HG03460 (cell line): ENCODE measurements at regions not wholly inside any gene's neighbourhood (a gene's known extent, or its start where the extent isn't known, plus 50 kb on each side); places are given as distances from the start of the nearest gene placed in this dataset.
A peak's percentile ranks its signal among the peaks of the same experiment; 100 is the strongest.

Source experiments
- ATAC-seq: cut with Tn5 transposase; IDR thresholded peaks from one replicate; pipeline ENCODE4 v1.9.1; 2021; ENCODE audit not compliant: unreplicated experiment

DNA sequence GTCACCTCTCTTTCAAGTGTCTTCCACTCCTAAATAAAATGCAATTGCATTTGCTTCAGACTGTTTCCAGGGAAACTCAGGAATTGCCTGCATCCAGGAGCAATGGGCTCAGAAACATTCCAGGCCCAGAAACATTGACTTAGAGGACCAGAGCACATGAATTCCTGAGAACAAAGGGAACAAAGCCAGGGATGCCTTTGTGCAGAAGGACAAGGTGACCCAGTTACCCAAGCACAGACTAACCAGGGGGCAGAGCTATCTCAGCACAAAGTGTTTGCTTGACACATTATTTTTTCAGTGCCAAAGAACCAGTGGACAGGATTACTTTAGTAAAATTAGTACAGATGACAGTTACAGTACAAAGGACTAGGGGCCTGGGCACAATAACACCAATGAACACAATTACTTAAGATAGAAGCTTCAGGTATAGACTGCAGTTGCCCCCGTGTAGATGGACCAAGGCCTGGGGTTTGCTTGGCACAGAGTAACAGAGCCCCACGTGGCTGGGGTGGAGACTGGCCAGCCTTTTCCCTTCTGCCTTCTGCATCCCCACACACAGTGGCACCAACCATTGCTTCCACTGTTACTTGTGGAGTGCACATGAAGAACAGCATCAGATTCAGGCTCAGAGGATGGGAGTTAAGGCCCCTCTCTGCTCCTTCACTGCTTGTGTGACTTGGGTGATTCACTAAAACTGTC, 500.8 kb downstream of the INSC start:
- ATAC-seq, result no peak

DNA sequence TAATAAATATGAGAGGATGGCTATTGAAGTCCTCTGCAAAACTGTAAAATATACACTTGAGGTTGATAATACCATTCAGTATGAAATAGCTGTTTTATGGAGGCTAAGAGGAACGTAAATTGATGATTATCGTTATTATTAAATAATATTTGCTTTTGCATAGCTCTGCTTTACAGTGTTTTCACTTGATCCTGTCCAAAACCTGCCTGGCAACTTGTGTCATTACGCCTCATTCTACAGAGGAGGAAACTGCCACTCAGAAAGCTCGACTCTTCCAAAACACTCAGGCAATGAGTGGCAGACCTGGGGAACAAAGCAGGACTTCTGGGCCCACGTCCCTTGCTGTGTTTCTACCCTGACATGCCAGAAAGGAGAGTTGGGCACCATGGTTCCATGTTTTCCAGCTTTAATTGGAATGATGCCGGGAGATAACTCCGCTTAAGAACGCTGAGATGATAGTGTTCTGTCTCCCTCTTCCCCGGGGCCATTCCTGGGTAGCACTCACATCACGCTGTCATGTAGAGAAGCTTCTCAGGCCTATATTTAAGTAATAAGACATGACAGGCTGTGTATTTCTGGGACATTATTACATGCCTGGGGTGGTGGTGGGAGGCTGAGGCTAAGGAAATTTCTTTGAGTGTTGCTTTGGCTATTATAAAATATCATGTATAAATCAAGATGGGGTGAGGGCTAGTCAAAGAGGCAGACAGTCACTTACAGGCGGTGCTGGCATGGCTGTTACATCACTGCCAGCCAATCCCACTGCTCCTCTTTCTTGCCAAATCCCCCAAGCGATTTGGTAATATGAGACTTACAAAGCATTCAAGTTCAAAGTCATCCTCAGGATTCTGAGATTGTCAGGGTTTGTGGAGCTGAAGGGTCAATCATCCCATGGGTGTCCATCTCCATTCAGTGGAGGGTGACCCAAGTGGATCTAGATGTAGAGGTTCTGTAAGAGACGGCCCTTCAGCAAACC, 501.7 kb downstream of the INSC start:
- ATAC-seq, result no peak

DNA sequence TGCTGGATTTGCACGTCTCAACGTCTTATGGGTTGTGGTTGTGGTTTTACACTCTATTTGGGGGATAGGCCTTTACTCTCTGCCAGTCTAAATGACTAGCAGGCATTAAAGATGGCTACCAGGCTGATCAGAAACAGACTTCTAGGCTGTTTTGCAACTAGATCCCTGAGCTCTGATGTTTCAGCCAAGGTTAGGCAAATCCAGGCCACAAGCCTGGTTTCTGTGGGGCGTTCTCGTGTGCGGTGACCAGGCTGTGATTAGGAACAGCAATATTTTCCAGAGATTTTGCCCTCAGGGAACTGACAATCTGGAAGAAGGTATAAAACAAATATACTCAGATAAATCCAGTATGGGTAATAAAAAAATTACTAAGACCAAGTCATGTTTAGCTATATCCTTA, 502.4 kb downstream of the INSC start:
- ATAC-seq, result no peak

DNA sequence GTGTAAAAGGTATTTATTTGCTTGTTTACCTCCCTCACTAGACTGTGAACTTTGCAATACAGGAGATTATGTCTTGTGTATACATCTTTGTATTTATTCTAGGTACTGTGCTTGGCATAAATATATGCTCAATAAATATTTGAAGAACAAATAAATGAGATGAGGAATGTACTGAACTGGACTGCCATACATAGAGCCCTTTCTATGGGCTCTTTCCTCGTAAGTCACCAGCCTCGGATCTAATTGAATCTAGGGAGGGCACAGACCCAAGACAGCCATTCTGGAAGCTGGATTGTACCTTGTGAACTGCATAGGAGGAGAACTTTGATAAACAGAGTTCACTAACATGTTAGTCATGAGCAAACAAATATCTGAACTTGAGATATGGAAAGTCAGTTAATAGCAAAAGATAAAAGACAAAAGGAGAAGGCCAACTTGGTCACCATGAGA, 503.9 kb downstream of the INSC start:
- no peak for ATAC-seq

DNA sequence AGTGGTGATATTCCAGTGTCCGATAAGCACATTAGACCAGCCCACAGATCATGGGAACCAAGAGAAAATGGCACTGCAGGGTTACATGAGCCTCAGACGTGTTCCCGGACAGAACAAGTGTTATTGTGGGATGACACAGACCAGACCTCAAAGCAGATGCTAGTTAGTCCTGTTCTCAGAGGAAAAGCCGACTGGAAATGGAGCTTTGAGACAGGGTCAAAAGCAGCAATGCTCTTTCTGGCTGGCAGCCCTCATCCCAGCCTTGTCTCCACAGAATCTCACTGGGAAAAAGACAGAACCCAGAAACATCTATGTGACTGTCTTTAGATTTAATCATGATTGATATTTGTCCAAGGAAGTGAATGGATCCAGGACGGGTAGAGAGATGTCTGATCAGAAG, 506.8 kb downstream of the INSC start:
- ATAC-seq, result no peak

DNA sequence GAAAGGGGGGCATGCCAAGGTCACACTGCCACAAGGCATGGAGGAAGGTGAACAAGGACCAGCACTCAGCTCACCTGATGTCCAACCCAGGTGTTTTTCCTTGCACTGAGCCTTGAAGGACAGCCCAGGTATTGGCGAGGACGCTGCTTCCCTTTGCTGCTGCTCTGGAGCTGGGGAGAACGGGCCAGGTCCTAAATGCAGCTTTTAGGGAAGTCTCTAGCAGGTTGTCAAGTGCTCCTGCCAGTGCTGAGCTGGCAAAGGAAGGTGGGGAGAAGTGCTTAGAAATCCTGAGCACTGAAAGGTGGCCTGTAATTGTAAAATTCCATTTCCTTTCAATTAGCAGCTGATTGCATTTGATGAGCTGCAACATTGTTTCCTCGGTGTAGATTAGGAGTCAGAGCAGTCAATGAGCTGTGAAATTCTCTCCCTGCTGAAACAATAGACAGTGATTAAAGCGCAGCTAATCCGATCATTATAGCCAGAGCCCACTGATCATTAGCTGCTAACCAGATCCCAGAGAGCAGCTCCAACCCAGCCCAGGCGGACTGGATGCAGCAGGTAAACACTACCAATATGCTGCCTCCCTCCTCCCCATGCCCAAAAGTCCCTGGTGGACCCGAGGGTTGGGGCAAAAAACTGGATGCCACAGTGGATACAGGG, 507.6 kb downstream of the INSC start:
- ATAC-seq, result no peak

DNA sequence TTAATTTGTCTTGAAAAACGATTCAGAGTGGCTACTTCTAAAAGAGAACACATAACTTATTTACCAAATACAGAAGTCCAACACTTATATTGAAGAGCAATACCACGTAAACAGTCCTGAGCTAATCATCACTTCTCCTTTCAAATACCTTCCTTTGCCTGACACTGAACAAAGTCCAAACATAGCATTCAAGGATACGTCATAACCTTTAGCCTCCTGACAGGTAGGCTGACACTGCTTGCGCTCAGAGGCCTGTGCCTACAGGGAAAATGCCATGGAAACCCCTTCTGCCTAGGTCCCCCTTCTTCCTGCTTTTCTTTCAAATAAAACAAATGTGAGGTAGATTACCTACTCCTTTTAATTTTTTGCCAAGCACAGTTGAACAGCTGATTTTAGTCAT, 510.0 kb downstream of the INSC start:
- ATAC-seq, result no peak

DNA sequence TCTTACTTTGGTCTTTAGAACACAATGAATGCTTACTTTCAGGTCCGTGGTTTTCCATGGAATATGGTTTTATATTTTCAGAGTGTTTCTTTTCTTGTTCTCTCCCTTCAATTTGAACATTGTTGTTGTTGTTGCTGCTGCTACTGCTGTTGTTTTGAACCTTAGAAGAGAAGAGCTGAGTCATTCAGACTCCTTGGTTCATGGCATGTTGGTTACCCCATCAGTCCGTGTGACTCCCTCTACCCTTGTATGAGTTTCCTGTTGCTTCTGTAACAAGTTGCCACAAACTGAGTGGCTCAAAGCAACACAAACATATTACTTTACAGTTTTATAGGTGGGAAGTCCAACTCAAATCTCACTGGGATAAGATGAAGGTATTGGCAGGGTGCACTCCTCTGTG, 511.0 kb downstream of the INSC start:
- no peak for ATAC-seq

DNA sequence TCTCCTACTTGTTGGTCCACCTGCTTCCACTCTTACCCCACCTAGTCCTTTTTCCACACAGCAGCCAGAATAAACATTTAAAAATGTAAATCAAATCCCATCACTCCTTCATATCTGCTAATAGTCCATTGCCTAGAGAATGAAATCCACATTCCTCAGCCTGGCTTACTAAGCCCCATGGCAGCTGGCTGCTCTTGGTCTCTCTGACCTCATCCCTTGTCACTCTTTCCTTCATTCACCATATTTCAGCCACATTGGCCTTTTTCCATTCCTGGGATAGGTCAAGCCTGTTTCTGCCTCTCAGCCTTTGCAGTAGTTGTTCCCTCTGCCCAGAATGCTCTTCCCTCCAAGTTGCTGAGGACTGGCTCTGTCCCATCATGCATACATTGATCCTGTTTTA, 512.8 kb downstream of the INSC start:
- ATAC-seq, result no peak

DNA sequence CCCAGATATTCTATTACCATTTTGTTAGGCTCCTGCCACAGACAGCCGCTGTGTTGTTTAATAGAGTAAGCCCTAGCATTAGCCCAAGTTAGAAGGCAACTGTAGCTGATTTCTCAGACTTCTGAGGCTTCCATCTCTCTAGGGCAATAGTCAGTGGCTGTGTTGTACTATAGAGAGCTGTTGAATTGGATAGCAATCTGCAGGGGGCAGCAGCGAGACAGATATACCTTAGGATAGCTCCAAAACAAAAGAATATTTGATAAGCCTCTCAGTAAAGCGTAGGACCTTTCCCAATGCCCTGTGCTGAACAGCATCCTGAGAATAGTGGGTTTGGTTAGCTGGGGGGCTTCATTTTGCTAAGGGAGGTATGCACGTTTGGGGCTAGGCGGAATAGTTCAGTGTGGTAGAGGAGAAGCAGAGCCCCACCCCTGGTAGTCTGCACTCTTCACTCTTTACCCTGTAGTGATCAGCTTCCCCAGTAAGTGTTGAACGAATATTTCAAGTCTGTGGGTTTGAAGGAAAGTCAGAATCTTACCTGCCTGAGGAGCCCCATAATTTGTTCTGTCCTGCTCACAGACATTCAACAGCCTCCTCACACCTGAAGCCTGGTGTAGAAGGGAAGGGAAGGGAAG, 515.1 kb downstream of the INSC start:
- no peak for ATAC-seq

DNA sequence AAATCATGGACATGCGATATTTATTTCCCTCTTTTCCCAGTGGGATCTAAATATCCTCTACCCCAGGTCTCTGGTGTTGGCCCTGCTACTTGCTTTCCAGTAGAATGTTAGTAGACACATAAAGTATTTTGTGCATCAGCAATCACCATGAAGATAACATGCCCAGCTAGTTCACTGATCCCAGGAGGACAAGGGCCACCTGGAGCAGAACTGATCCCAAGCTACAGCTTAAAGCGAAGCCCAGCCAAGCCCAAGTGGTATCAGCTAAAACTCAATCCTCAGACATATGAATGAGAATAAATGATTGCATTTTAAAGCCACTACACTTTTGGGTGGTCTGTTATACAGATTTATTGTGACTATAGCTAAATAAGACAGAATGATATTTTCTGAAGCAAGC, 516.2 kb downstream of the INSC start:
- ATAC-seq, result no peak

DNA sequence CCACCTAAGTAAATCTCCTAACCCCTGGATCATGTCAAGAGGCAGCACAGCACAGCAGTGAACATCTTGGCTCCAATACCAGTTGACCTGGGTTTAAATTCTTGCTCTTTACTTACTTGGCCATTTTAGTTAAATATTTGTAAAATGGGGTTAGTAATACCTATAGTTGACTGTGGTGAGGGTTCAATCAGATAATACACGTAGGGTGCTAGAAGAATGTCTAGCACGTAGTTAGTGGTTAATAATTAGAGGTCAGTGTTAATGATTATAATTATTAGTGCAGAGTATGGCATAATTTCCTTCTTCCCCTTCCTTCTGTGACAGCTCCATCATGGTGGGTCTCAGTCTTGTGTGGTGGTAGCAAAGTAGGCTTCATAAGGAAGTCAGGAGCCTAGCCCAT, 520.8 kb downstream of the INSC start:
- ATAC-seq, result no peak

DNA sequence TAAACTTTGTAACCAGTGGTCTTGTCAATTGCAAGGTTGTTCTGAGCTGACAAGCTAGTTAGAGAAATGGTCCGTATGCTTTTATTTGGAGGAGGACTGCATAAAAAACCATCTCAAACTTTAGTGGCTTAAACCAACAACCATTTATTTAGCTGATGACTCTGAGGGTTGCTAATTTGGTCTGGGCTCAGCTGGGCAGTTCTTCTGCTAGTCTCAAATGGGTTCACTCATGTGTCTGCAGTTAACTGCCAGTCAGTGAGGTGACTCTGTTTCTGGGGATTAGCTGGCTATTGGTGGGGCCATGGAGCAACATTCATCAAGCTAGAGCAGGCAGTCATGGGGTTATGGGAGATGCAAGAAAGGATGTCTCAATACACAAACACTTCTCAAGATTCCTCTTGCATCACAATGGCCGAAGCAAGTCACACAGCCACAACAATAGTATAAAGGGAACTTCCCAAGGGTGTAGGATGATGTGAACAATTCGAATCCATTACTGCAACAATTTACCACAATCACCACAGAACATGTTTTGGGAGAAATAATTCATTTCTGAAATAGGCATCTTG, 521.9 kb downstream of the INSC start:
- no peak for ATAC-seq

DNA sequence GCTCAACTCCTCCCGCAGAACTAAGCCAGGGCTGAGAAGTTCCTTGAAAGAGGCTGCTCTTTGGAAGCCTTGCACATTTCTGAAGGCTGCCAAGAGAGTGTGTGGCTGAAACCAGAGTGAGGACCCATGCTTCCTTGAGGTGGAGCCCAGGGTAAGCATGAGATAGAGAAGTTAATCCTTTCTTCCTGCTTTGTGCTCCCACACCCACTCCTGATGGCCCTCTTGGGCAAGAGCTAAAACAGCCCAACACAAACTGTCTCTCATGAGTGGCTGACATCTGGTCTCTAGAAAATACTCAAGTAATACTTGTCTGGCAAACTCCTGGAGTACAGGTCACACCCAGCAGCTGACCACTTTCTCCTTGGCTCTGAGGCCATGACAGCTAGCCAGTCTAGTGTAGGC, 523.7 kb downstream of the INSC start:
- ATAC-seq, result no peak

DNA sequence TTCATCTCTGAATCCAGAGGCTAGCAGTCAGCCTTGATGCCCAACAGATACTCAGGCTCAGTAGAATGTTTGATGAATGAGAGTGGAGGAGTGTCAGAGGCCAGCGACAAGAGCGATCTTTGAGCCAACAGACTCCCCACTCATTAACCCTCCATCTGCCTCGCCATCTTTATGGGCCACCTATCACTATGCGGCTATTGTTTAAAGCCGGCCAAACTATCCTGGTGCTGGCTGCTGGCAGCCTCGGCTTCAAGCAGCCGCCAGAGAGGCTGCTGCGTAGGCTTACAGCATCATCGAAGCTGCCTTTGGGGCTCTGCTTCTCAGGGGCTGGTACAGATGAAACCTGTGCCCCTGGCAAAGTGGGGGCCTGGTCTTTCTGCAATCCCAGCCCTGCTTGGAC, 525.6 kb downstream of the INSC start:
- ATAC-seq, result no peak

DNA sequence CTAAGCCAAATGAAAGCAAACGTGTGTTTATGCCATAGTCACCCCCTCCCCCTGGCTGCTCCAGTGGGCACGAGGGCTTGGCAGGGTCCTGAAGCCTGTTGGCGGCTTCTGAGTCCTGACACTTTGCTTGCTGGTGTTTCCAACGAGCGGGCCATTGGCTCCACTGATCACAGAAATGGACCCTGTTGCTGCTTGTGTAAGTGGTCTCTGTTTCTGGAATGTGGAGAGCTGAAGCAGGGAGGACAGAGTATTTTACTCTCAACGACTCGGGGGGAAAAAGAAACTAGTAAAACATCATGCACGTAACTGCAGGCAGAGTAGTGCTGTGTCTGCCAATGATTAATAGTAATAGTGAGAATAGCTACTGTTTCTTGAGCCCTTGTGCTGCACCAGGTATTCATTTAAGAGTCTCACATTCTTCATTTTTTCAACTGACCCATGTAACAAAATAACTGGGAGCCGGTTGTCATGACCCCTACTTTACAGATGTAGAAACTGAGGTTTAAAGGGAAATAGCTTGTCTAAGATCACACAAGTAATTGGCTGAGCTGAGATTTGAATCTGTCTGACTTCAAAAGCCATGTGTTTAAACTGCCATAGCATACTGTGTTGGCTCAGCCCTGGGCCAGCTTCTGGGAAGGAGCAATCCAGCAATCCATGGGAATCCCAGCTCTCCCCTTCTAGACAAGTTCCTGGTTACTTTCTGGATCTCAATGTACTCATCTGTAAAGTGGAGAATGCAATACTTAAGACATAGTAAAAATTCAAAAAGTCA, 526.7 kb downstream of the INSC start:
- no peak for ATAC-seq

DNA sequence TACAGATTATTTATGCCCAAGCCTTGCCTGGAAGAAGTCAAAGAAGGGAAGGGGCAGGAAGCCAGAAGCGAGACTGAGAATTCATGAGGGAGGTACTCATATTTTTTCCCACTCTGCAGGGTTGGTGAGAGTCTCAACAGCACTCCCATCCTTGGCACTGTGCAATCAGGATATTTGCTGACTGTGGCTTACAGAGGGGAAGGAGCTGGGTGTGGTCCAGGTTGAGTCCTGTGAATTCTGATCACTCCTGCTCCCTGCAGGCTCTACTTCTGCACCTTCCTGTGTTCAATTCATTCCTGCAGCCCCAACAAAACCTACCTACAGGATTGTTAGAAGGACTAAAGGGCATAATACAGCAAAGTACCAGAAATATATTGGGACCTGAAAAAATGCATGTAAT, 530.5 kb downstream of the INSC start:
- no peak for ATAC-seq

DNA sequence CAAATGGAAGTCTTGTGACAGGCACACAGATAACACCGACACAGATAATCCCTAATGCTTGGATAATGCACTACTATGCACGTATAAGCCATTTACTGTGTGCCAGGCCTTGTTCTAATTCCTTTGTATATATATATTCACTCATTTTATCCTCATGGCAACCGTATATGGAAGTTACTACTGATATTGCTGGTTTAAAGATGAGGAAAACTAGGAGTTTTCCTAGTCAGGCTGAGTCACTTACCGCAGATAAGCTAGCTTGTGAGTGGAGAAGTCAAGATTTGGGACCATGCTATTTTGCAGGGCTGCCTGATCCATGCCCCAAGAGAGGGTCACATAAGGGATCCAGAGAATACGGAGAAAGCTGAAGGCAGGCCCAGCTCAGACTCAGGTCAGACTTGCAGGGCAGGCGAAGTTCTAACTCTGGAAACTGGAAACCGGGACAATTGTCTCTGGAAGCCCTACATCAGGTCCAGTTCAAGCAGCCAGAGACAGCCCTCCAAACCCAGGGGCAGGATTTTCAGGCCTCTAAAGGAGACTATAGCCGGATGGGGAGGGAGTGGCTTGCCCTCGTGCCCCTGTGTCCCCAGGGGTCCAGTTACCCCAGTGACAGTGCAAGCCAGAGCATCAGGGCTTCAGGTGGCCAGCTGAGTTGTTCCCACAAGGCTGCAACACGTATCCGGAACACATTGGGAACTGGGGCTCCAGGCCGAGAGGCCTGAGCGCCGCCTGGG, 534.8 kb downstream of the INSC start:
- ATAC-seq, result peak; percentile 13

DNA sequence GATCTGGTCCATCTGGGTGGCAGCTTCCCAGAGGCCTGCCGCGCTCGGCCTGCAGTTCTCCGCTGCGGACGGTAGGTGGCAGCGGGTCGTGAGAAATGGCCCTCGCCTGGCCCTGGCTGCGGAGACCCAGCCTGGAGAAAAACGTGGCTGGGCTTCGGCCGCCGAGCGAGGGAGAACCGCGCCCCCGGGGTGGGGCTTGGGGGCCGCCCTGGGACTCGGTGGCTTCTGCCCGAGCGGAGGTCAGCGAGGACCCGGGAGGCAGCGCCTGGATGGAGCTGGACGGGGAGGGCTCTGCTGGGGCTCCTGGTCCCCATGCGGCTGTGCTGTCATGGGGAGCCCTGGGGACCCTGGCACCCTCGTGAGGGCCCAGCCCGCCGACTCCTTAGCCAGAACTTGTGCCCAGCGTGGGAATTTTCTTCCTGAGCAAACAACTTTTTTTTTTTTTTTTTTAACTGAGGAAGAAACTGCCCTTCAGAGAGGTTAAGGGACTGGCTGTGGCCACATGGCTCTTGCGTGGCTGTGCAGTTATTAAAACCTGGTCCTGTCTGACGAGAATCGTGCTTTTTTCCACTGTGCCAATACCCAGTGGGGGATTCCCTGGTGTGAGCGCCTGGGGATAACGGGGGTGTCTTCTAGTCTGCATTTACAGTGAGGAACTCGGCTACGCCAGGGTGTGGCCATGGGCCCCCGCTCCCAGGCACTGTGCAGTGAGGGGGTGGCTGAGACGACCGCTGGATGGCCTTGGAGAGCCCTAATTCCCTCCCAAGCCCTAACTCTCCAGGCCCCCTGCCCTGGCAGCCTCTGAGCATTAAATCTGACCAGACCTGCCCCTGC, 535.6 kb downstream of the INSC start:
- peak; percentile 98 for ATAC-seq
